ENCODE measurements at regions not wholly inside any gene's neighbourhood (a gene's known extent, or its start where the extent isn't known, plus 50 kb on each side); places are given as distances from the start of the nearest gene placed in this dataset.
"Not testable (repeated sequence)": the region's sequence is repeated elsewhere in the genome, so short reads cannot be mapped to it uniquely, and the experiment has no call there.

- TF ChIP-seq CTCF (IDR thresholded peaks at IDR 0.05; ENCODE audit: poor library complexity, severe bottlenecking); EZH2 (IDR thresholded peaks at IDR 0.05; ENCODE audit: borderline replicate concordance, insufficient read depth, low read length, poor library complexity, severe bottlenecking); EP300 (conservative IDR thresholded peaks at IDR 0.05; ENCODE audit: poor library complexity, severe bottlenecking); TAF1 (IDR thresholded peaks at IDR 0.05; ENCODE audit: low read depth); MXI1 (conservative IDR thresholded peaks at IDR 0.05; ENCODE audit: poor library complexity, severe bottlenecking); REST (IDR thresholded peaks at IDR 0.05; ENCODE audit: borderline replicate concordance); SMC3 (conservative IDR thresholded peaks at IDR 0.05; ENCODE audit: poor library complexity): not testable (repeated sequence)
Measured at GRCh38 chr1:73450668-73451067, 747.3 kb downstream of the LRRIQ3 start.
